ENCODE measurements at regions not wholly inside any gene's neighbourhood (a gene's known extent, or its start where the extent isn't known, plus 50 kb on each side); places are given as distances from the start of the nearest gene placed in this dataset.
A peak's percentile ranks its signal among the peaks of the same experiment; 100 is the strongest.

DNA sequence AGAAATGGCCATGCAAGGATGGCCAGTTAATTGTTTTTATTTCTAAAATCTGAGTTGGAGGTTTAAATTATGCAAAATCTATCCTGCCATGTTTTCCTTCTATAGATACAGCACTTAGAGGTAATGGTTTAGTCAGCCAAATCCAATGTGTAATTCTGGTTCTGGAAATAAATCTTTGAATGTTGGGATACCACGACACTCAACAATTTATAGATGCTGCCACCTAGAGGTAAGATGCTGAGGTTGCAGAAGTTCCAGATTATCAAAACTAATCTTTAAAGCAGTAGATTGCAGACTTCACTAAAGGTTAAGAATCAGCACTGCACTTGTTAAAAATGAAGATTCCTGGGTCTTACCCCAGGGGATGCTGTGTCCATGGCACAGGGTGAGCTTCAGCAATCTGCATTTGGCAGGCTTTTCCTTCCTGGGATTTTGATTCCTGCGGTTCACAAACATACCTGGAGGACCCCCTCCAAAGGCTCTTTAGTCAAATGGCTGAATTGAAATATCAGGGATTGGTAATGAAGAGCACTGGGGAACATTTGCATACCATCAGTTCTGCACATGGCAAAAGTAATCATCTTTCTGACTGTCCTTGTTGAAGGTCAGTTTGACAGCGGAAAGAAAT is 53.4 kb upstream of the ANO4 start:
- DNase-seq (ENCODE audit: low read depth) = peak; percentile 22

DNA sequence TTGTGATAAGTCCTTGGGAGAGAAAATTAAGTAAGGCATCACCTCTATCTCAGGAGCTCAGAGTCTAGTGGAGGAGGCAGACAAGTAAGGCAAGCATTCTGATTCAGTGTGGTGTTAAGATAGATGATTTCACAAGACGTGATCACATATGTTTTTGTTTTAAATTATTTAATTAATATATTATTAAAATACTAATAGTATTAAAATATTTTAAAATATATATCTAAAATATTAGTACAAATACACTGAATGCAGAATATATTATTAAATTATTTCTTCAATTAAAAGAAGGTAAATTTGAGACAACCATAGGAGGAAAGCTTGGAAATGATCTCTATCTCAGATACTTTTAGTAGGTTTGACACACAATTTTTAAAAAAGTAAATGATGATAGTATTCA is 51.5 kb upstream of the ANO4 start:
- no peak for DNase-seq (ENCODE audit: low read depth)

All from amniotic epithelial cell (primary cell).